NOMO-1 treated with DMSO at 0.1 percent for 48 hours (cell line): ENCODE measurements at regions not wholly inside any gene's neighbourhood (a gene's known extent, or its start where the extent isn't known, plus 50 kb on each side); places are given as distances from the start of the nearest gene placed in this dataset.
A peak's percentile ranks its signal among the peaks of the same experiment; 100 is the strongest.

Source experiments
- DNase-seq: peaks from one replicate; lab custom pipeline; 2025; ENCODE audit not compliant: unreplicated experiment; lab: John Stamatoyannopoulos, UW

DNA sequence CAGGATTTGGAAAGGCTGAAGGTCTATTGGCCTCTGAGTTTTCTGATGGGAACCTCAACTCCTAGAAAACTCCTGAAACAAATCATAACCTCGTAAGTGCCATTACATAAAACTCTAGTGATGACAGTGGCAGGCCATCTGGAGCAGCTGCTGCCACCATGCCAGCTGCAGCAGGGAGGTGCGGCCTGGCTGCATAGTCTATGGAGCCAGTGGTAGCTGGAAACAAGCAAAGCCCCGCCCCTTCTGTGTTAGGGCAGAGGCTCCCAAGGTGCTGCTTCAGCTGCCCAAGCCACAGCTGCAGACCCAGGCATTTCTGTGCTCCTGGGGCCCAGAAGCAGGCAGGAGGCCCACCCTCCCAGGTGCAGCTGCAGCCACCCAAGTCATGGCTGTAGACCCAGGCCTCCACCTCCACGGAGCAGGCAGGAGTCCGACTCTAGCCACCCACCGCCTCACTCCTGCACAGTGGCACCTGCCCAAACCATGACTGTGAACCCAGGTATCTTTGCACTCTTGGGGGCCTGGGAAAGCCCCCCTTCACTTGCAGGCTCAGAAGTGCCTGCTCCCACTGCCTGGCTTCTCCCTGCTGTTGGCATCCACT, 254.1 kb upstream of the KCNJ16 start:
- DNase-seq, result no peak

DNA sequence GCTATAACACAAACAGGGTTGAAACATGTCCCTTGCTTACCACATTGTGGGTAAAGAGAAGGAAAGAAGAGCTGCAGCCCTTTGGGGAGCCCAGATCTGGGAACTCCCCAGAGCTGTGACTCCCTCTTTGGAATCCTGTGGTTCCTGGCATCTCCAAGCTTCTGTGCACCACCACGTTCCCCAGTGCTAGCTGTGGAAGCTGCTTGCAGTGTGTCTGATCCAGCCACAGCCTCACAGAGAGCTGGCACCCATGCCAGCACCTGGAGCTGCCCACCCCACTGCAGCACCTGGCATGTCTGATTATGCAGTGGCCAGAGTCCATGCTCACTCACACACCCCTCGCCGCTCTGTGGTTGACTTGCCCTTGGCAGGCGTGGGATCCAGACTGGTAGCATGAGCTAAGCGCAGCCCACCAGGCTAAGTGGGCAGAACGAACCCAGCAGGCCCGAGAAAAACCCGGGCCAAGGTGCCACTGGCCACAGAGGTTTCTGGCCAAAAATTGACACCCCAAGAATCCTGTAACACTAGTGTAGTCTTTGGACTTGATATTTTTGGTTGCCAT, 252.6 kb upstream of the KCNJ16 start:
- DNase-seq, result no peak

DNA sequence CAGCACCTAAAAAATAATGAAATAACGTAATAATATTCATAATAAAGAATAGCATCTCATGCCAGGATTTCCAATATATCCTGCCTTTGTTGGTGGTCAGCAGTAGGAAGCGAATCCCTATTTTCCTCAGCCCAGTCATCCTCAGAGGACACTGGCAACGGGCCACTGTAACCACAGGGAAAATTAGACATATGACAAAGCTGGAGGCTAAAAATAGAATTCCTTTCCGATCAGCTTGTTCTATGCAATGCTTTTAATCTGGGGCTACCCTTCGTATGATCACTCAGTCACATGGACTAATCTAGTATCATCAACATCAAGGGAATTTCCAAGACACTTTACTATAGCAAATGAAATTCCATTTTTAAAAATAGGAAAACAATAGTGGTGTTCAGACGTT, 246.9 kb upstream of the KCNJ16 start:
- DNase-seq, result no peak

DNA sequence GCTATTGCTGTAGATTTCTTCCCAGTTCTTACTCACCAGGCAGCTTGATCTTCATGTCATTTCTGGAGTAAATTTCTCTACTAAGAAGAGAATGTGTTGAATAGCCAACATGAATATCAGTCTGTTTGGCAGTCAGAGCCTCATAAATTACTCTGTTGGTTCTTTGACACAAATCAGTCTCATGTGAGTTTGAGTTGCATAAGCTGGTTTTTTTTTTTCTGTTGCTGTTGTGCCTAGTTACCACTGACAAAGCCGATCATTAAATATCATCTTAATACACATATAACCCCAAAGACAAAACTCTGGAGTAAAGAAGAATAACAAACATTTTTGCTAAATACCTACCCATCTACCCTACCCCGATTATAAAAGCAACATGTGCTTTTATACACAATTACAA, 240.5 kb upstream of the KCNJ16 start:
- DNase-seq, result no peak

DNA sequence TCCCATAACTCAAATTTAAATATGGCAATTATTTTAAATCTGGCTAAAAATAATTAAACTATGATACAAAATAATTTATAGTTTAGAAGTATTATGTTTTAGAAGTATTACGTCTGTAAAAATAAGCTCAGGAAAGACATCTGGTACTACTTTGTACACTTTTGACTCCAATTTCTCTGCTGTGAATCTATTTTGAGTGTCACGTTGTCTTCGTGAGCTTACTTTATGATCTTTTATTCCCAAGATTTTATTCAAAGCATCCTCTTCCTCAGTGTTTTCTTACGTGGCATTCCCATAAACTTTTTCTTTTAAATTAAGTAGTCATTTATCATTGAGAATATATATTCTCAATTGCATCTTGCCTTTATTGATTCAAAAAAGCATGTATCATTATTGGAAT, 223.3 kb upstream of the KCNJ16 start:
- DNase-seq, result no peak

DNA sequence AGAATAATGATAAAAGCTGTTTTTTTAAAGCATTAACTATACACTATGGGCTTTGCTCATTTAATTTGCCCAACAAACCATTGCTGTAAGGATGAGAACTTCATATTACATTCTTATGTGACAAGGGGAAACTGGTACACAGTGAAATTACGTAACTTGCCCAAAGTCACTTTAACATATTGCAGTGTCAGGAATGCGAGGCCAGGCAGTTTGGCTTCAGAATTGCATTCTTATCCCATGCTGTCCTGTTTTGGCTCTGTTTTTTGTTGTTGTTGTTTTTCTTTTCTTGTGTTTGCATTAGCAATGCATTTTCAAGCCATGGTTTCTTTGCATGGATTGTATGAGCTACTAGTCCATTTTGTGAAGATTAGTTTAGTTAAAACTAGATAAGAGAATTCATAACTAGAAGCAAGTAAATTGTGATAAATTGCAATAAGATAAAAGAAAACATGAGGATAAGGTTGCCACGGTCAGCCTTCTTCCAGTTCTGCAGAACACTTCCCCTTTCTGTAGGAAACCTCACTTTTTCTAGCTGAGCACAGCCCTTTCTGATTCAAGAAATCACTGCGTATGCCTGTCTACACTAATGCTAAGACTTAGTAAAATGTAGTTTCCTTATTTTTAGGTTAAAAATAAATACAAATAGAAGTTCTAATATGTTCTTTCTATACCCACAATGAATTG, 221.3 kb upstream of the KCNJ16 start:
- peak; percentile 69 for DNase-seq

DNA sequence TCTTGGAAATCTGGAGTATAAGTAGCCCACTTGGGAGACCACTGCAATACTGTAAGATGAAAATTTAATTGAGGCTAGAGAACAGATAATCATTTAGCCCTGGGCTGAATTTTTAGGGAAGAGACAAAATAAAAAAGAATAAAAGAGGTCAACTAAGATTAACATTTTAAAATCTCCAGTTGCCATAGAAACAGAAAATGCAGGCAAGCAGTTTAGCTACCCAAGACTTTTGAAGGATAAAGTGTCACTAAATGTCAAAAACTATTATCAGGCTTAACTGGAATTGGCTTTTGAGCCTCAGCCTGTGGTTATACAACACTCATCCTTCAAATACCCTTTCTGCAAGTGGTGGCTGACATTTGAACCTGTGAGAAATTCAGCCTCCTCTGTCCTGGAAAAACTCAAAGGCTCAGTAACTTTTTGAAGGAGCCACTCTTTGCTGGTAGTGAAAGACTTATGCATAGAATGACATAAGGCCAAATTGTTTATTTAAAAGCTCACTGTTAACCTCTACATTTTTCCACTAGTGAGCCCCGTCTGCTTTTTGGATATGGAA, 220.7 kb upstream of the KCNJ16 start:
- no peak for DNase-seq

DNA sequence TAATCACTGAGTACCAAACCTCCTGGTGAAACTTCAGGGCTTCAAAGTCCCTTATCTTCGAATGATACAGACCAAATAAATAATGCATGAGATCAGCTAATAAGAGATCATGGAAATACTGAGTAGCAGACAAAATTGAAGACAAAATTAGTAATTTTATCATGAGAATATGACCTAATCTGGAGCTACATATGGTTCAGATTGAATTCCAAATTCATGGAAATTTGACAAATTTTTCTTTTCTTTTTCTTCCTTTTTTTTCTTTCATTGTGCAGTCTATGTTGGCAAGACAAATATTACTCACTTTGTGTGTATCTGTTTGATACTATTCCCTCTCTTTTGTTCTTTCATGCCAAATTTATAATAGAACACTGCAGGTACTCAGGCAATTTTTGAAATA, 218.1 kb upstream of the KCNJ16 start:
- DNase-seq, result no peak

DNA sequence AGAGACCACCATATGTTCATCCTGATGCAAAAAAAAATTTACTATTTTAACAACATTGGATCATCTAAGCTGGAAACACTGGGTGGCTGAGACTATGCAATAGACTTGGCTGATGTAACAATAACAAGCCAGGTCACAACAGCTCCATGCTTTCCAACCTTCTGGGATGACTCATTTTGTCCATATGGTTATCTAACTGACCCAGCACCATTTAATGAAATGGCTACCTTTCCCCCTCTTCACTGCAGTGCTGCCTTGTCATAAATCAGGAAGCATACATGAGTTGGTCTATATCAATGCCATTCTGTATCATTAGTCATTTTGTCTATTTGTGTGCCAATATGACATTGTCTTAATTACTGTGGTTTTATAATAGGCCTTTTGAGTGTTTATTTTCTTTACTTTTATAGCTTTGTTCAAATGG, 217.6 kb upstream of the KCNJ16 start:
- DNase-seq, result peak; percentile 34

DNA sequence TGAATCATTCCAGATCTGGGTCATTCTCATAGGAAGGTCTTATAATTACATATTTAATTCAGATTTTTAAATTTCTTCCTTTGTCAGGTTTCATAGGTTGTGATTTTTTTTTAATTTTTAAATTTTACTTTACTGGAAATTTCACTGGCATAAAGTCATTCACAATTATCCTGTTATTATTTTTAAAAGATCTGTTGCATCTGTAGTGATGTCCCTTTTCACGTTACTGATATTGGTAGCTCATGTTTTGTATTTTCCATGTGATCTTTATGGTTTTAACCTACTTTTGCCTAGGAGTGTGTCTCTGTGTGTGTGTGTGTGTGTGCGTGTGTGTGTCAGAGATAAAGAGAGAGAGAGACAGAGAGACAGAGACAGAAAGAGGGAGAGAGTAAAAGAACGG, 216.6 kb upstream of the KCNJ16 start:
- DNase-seq, result no peak

DNA sequence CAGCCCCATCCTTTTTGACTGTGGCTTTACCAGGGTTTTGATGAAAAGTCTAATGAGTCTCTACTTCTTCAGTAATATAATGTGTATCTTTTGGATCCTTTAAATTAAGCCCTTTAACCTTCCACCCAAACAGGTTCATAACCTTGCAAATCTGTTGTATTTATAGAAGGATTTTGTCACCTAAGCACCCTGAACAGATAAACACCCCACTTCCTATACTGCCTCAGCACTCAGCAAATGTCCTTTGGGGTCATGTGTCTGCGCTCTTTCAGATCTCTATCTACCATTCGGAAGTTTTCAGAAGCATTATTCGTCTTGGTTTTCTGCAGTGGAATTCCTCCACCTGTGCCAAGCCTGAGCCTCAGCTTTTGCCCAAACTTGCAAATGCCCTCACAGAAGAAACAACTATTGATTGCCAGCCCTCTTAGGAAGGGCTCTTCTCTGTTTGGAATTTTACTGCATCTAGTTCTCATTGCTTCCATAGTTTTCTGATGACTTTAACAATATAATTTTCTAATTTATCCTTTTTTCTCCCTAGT, 214.8 kb upstream of the KCNJ16 start:
- no peak for DNase-seq

DNA sequence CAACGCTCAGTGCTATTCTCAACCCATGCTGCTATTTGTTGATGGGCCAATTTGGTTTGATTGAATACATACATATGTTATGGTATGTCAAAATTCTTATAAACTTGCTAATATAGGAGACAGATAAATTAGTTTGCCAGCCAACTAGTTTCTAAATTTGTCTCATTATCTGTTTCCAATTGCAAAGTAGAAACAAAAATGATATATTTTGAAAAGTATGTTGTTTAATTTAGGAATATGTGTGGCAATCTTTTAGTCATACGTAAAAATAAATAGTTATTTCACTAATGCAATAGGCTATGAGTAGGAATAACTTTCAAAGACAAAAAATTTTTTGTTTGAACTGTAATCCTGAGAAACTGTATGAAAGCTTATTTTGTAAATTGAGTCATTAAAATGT, 210.6 kb upstream of the KCNJ16 start:
- DNase-seq, result no peak

DNA sequence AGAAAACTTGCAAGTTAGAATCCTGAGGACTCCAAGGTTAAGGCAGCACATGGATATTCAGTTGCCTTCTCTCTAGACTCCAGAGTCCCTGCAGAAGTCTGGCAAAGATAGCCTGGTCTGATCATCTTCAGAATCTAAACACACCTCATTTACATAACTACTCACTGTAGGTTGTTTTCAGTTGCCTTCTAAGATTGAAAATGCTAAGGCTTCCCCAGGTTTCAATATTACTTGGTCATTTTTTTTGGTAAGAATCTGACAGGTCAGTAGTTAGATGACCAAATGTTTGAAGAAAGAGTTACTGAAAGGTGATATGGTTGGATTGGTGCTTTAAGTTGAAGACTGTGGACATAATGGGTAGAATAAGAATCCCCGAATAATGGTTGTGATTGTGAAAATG, 205.4 kb upstream of the KCNJ16 start:
- DNase-seq, result no peak

DNA sequence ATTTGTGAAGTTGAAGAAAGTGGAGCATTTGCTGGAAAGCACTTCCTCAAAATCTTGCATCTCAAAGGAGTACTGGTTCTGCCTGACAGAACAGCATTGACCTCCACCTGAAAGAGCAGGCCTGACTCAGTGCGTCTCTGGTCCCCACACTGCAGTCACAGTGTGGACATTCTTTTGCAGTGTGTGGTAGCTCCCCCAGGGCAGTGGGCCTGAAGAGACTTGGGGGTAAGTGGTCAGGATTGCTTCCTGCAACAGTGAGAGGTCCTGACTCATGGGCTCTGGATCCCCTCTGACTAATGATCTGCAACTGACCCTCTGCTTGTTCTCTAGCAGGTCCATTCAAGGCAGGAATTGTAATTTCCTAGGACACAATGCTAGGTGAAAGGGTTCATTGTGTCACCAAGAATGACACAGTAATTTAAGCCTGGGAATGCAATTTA, 204.9 kb upstream of the KCNJ16 start:
- peak; percentile 12 for DNase-seq

DNA sequence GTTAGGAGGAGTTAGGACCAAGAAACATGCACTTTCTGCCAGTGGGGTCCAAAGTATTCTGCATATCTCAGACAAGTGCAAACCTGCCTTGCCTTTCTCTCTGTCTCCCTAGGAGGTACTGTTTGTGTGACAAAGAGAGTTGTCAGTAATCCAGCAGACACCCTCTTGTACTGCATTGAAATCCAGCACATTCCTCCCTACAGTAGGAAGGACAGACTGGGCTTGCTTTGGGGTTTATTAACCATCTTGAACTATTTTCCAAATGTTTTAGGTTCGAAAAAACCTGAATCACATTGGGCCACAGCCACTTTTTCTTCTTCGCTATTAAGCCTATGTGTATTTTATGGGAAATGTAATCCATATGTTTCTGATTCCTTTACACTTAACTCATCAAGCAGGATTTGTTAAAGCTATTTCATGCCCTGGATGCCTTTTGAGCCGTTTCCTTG, 204.2 kb upstream of the KCNJ16 start:
- no peak for DNase-seq

DNA sequence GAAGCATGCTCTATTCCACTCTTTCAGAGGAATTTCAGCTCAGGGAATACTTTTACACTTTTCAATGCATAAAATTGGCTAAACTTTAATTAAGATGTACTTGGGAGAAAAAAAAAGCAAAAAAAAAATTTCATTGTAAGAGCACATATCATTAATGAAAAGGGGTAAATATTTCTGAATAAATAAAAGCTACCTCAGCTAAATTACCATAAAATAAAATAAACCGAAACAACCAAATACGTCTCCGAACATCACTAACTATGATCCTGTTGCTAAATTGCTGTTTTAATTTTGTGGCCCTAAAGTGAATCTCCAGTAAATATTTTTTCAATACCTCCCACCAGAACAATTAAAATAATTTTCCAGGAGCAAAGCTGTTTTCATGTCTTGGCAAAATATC, 203.7 kb upstream of the KCNJ16 start:
- DNase-seq, result no peak

DNA sequence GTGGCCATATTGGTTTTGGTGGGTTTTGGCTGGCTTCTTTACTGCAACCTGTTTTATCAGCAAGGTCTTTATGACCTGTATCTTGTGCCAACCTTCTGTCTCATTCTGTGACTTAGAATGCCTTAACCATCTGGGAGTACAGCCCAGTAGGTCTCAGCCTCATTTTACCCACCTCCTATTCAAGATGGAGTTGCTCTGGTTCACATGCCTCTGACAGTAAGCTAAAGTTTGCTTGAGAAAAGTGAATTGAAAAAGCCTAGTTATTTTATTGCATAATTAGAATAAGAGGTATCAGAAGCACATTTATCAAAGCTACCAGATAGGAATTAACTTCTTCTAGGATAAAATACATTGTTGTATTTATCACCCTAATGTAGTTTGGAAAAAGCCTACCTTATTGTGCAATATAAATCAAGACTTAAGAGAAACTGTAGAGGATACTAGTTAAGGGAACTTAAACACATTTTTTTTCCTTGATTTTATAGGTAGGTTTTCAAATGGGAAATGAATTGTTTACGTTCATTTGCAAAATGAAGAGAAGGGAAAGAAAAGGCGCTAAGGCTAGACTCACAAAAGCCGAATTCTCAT, 202.3 kb upstream of the KCNJ16 start:
- DNase-seq, result no peak

DNA sequence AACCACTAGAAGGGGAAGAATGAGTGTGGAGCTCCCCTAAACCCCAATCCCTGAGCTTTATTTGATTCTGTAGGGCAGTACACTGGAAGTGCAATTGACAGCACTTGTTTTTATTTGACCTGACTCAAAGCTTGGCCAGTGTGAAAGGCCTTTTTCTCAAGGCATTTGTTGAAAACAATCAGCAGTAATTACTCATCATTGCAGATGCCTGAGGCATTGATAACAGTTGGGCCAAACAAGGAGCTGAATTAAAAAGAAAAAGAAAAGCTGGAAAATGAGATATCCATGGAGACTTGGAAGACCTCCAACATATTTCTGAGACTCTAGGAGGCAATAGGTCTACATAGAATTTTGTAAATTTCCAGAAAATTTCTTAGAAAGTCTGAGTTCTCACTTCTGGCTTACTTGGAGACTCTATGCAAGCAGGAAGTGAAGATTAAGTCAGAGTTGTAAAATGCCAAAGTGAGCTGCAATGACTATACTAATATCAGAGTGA, 200.8 kb upstream of the KCNJ16 start:
- no peak for DNase-seq

DNA sequence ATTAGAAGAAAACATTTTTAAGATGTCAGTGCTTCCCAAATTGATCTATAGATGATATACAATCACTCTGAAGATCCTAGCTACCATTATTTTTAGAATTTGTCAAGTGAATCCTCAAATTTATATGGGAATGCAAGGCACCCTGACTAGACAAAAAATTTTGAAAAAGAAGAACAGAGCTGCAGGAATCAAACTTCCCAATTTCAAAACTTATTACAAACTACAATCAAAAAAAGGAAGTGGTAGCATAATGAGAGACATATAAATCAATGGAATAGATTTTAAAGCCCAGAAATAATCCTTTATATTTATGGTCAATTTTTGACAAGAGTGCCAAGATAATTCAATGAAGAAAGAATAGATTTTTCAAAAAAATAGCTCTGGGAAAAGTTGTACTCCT, 198.3 kb upstream of the KCNJ16 start:
- DNase-seq, result peak; percentile 72

DNA sequence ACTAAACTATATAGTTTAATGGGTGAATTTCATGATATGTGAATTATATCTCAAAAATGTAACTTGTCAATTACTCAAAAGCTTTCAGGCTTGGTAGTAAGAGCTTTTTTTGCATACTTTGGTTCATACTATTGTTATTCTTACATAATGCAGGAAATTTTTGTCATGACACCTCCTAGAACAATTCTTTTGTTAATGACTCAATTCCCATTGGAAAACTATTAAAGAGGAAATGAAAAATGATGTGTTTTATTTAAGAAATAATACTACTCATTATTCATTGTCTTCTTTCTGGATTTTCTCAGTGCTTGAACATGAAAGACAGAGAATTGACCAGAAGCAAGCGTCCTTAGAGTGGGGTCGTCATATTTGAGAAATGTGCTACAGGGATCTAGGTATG, 196.4 kb upstream of the KCNJ16 start:
- no peak for DNase-seq

DNA sequence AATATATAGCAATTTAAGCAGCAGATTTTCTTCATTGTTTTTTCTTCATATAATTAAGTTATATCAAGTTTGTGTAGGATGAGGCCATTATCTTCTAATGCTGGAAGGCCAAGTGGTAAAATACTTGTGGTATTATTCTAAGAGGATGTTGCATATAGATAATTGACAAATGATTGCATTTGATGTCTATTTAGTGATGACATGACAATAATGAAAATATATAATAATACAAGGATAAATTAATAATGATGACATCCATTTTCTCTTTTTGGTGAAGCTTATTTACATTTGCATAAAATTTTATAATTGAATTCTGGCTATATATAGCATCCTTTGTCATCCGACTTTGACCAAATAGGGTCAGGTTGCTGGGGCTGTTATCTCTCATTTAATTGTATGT, 195.4 kb upstream of the KCNJ16 start:
- DNase-seq, result no peak
